OCI-M1 (cell line): ENCODE measurements at regions not wholly inside any gene's neighbourhood (a gene's known extent, or its start where the extent isn't known, plus 50 kb on each side); places are given as distances from the start of the nearest gene placed in this dataset.

Experiments
- DNase-seq: peaks from one replicate; lab custom pipeline; 2025; lab: John Stamatoyannopoulos, UW

DNA sequence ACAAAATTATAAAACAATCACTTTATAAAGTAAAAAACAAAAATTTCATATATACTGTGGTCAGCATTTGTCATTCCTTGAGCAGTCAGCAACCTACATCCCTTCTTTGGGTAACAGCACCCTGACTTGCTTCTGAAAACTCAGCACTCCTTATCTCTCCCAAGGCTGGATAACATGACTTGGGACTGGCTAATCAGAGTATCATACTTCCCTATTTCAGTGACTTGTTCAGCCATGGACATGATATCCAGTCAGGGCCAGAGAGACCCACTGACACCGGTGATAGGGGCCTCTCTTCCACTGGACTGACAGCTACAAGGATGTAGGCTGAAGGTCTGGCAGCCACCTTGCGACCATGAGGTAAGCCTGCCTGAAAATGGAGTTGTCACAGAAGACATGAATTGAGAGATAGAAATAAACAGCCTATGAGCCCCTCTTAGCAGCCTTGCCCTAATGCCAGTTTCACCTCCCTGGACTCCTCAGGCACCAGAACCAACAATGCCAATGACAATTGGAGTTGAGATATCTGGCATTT lies 84.4 kb upstream of the NEBL start:
- DNase-seq: peak; percentile 32

- no peak for DNase-seq
Measured at GRCh38 chr10:20978617-20979016, 81.5 kb upstream of the NEBL start.

DNA sequence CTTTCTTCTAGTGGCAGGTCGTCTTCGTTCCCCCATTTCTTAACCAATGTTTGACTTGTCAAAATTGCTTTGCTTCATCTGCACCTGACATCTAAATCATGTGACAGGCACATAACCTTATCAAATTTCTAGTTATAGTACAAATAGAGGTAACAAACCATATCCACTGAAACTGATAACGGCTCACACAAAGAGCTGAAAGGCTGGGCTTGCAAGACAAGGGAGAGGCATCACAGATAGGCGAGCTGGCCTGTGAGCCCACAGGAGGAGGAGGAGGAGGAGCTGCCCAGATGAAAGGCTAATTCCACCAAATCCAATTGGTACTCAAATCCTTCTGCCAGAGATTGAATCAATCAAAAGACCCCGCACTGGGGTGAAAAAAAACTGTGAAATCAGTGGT lies 80.2 kb upstream of the NEBL start:
- DNase-seq: peak; percentile 38

DNA sequence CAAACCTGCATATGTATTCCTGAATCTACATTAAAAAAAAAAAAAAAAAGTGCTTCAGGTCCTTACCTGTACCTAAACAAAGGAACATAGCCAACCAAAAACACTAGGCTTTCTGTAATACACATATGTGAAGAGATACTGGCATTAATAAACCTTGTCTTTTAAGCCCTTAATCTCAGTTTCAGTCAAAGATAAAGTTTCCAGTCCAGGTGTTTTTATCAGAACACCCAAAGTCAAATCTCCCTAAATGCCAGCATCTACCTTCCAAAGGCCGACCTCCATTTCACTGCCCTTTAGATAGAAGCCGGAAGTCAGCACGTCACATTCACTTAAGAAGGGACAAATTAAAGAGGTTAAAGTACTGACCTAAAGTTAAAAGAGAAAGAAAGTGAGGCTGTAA lies 79.8 kb upstream of the NEBL start:
- DNase-seq: no peak

GRCh38 chr10:20976390-20976789 lies 79.3 kb upstream of the NEBL start:
- DNase-seq: no peak

DNA sequence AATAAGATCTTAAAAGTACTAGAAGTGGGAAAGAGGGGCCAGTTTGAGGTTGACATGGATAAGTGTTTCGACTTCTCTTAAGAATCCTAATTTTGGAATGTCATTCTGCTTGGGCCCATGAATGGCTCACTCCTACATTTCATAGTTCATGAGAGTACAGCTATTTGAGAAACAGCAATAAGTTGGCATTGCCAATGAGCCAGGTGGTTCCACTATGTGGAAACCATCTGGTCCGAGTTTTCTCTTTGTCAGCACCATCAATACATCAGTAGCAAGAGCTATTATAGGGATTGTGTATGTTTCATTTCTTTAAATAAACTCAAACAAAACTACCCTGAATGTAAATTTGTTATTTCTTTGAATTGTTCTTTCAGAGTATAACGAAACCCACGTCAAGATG lies 78.1 kb upstream of the NEBL start:
- DNase-seq: no peak

GRCh38 chr10:20972925-20973324 lies 75.8 kb upstream of the NEBL start:
- no peak for DNase-seq

DNA sequence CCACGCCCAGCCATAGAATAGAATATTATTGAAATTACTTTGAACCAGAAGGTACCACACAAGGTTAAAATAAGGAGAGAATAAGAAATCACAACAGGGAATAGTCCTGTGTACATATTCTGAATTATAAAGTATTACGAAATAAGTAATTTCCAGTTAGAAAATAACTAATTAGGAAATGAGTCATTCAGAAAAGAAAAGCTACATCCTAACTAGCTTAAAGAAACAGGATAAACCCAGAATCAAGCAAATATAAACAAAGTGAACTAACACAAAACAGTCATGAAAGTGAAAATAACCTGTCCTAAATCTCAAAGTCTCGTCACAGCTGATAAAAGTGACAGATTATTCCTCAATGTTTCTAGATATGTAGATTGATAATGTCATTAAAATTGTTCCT lies 74.8 kb upstream of the NEBL start:
- DNase-seq: no peak

DNA sequence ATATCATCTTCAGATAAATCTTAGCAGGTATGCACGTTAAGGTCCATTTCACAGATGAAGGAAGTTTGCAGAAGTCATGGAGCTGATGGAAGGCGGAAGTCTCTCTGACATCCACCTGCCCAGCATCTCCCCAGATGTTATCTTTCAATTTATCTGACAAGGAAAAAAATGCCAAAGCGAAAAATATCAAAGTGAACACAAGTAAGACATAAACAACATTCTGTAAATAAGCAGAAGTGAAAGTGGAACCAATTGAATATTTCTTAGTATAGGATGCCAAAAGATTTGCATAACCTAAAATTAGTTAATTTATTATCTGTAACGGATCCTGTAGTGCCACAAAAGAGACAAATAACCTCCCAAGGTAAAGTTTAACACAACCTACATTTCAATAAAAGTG lies 73.6 kb upstream of the NEBL start:
- DNase-seq: no peak

- no peak for DNase-seq
Measured at GRCh38 chr10:20970044-20970443, 72.9 kb upstream of the NEBL start.

- DNase-seq: no peak
Measured at GRCh38 chr10:20966426-20966825, 69.3 kb upstream of the NEBL start.

GRCh38 chr10:20963721-20964595 lies 66.8 kb upstream of the NEBL start:
- DNase-seq: no peak

- peak; percentile 21 for DNase-seq
Measured at GRCh38 chr10:20963056-20963455, 65.9 kb upstream of the NEBL start.

DNA sequence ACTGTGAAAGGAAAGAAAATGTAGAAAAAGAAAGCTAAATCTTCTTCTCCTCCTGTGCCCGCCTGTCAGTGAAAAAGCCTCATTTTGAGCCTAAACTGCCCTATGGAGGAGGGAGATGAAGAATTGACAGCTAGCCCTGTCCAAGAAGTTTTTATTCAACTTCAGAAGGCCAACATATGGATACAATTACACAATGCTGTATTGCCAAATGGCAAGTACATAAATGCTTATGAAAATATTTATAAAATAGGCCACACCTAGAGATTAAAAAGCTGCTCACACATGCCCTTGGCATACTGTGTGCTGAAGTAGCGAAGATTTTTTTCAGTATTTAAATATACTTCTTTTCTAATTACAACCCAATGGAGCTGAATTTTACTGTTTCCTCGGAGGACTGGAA lies 65.1 kb upstream of the NEBL start:
- DNase-seq: no peak

- DNase-seq: no peak
Measured at GRCh38 chr10:20959242-20959641, 62.1 kb upstream of the NEBL start.

- DNase-seq: no peak
Measured at GRCh38 chr10:20958764-20959163, 61.7 kb upstream of the NEBL start.

DNA sequence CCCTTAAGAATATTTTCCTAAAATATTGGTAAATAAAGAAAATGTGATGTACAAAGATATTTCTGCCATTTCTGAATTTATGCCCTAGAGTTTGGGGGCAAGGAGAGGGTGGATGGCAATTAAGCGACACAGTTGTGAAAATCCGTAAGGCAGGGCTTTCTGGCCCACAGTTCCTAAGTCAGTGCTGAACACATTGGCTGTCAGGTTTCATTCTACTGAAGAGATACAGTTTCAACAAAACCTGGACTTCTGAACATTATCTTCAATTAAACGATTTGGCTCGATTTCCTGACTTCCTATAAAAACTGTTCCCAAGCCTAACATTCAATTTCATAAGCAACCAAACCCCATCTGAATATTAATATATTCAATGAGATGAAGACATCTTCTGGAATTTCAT lies 61.1 kb upstream of the NEBL start:
- no peak for DNase-seq

DNA sequence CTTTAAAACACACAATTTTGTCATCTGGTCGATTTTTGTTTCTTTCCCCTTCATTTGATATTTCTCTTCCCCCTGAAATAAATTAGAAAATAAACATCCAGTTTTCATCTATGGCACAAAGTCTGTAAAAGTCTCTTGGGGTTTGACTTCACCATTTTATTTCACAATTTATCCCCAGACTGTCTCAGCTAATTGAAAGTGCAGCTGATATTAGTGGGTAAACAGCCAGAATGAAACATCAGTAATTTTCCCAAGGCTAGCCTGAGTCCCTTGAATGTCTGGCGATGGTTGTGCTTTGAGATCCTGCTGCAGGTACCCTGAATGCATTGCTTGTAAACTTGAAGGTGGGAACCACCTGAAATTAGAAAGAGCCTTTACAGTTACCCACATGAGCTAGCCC lies 60.6 kb upstream of the NEBL start:
- DNase-seq: no peak

GRCh38 chr10:20956843-20957242 lies 59.7 kb upstream of the NEBL start:
- DNase-seq: no peak

DNA sequence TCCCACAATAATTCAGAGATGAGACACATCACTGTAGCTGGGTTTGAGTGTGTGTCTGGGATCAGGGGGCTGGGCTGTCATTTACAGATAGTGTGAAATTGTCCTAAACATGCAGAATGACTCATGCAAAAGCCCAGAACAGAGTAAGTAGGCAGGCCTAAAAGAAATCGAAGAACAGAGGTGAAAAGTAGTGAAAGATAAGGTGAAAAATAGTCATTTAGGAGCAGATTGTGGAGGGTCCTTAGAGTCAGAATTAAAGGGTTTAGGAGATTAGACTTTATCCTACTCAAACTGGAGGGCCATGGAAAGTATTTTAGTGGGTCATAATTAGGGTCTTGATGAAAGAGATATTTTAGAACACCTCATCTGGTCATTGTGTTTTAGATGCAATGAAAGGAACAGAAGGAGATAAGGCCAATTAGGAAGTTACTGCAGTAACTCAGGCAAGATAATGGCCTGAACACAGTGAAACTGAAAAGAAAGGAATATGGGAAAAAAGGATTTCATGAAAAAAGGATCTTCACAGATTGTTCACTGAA lies 58.3 kb upstream of the NEBL start:
- peak; percentile 45 for DNase-seq

GRCh38 chr10:20954519-20954918 lies 57.4 kb upstream of the NEBL start:
- no peak for DNase-seq

GRCh38 chr10:20953120-20953519 lies 56.0 kb upstream of the NEBL start:
- DNase-seq: no peak

DNA sequence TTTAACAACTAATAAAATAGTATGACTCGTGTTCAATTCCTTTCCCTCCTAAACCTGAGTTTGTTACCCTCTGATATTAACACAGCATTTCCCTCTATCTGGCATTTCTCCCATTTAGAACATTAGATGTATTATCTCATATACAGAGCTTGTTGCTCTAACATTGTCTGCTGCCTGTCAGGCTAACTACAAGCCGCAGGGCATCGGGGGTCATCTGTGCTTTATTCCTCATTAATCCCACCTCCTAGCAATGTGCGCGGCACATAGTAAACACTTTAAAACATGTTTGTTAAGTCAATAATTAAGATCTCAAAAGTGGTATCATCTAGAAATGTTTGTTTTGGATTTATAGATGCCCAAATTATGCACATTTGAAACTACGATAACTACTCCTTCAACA lies 52.9 kb upstream of the NEBL start:
- DNase-seq: no peak
